ENCODE measurements at regions not wholly inside any gene's neighbourhood (a gene's known extent, or its start where the extent isn't known, plus 50 kb on each side); places are given as distances from the start of the nearest gene placed in this dataset.

- Mint-ChIP-seq H3K27ac (no peak overlapping the region), H3K36me3 (ENCODE audit: low read depth) (no peaks in the 10 kb centered on the region), H3K4me3 (no peak overlapping the region), H3K27me3 (ENCODE audit: insufficient read depth) (no peaks in the 10 kb centered on the region), H3K9me3 (peaks cover 34% of the 10 kb centered on the region), H3K4me1 (ENCODE audit: low read depth) (no peaks in the 10 kb centered on the region)
- TF ChIP-seq CTCF (IDR thresholded peaks at IDR 0.05) = no peak
- no peak for DNase-seq
Measured at GRCh38 chr4:170336238-170336775, 246.6 kb upstream of the AADAT start.

- no peaks in the 10 kb centered on the region for H3K27me3 Mint-ChIP-seq (ENCODE audit: insufficient read depth)
- no peak for TF ChIP-seq CTCF (IDR thresholded peaks at IDR 0.05)
- no peak overlapping the region for H3K4me3 Mint-ChIP-seq
- peaks cover 26% of the 10 kb centered on the region for H3K9me3 Mint-ChIP-seq
- no peaks in the 10 kb centered on the region for H3K4me1 Mint-ChIP-seq (ENCODE audit: low read depth)
- H3K27ac Mint-ChIP-seq = no peak overlapping the region
- no peaks in the 10 kb centered on the region for H3K36me3 Mint-ChIP-seq (ENCODE audit: low read depth)
- DNase-seq = no peak
Measured at GRCh38 chr4:170325599-170325998, 235.8 kb upstream of the AADAT start.

- DNase-seq = no peak
- Mint-ChIP-seq H3K4me1 (ENCODE audit: low read depth) (no peaks in the 10 kb centered on the region), H3K4me3 (no peak overlapping the region), H3K36me3 (ENCODE audit: low read depth) (no peaks in the 10 kb centered on the region), H3K27ac (no peak overlapping the region), H3K9me3 (peaks cover 23% of the 10 kb centered on the region), H3K27me3 (ENCODE audit: insufficient read depth) (no peaks in the 10 kb centered on the region)
- no peak for TF ChIP-seq CTCF (IDR thresholded peaks at IDR 0.05)
Measured at GRCh38 chr4:170323623-170324022, 233.9 kb upstream of the AADAT start.

GRCh38 chr4:170307182-170307581 is 217.4 kb upstream of the AADAT start:
- no peak for TF ChIP-seq CTCF (IDR thresholded peaks at IDR 0.05)
- no peak overlapping the region for H3K4me3 Mint-ChIP-seq
- no peak for DNase-seq
- peaks cover 2% of the 10 kb centered on the region for H3K27me3 Mint-ChIP-seq (ENCODE audit: insufficient read depth)
- peaks cover 48% of the 10 kb centered on the region for H3K9me3 Mint-ChIP-seq
- H3K36me3 Mint-ChIP-seq (ENCODE audit: low read depth) = no peaks in the 10 kb centered on the region
- H3K27ac Mint-ChIP-seq = no peak overlapping the region
- no peaks in the 10 kb centered on the region for H3K4me1 Mint-ChIP-seq (ENCODE audit: low read depth)

- no peak for DNase-seq
- no peak overlapping the region for H3K4me3 Mint-ChIP-seq
- TF ChIP-seq CTCF (IDR thresholded peaks at IDR 0.05) = no peak
- no peaks in the 10 kb centered on the region for H3K36me3 Mint-ChIP-seq (ENCODE audit: low read depth)
- no peak overlapping the region for H3K27ac Mint-ChIP-seq
- H3K9me3 Mint-ChIP-seq = peaks cover 47% of the 10 kb centered on the region
- peaks cover 2% of the 10 kb centered on the region for H3K27me3 Mint-ChIP-seq (ENCODE audit: insufficient read depth)
- H3K4me1 Mint-ChIP-seq (ENCODE audit: low read depth) = no peaks in the 10 kb centered on the region
Measured at GRCh38 chr4:170306208-170306607, 216.5 kb upstream of the AADAT start.

GRCh38 chr4:170305627-170306026 is 215.9 kb upstream of the AADAT start:
- Mint-ChIP-seq H3K27ac (no peak overlapping the region), H3K4me3 (no peak overlapping the region), H3K9me3 (peaks cover 47% of the 10 kb centered on the region), H3K36me3 (ENCODE audit: low read depth) (no peaks in the 10 kb centered on the region), H3K4me1 (ENCODE audit: low read depth) (no peaks in the 10 kb centered on the region), H3K27me3 (ENCODE audit: insufficient read depth) (peaks cover 2% of the 10 kb centered on the region)
- no peak for TF ChIP-seq CTCF (IDR thresholded peaks at IDR 0.05)
- DNase-seq = no peak

All from HFFc6 (cell line).